SK-N-SH (cell line): ENCODE measurements at regions not wholly inside any gene's neighbourhood (a gene's known extent, or its start where the extent isn't known, plus 50 kb on each side); places are given as distances from the start of the nearest gene placed in this dataset.
"Not testable (repeated sequence)": the region's sequence is repeated elsewhere in the genome, so short reads cannot be mapped to it uniquely, and the experiment has no call there.

Experiments
- CTCF ChIA-PET: fragments of 300-600, 350-600 bp; formaldehyde crosslinking; extraction: SDS; loops from one replicate; lab custom pipeline; 2021; lab: Yijun Ruan, JAX
- POLR2A ChIA-PET: fragments of 350-600 bp; sonication (Branson Sonifier 250); formaldehyde crosslinking; extraction: SDS; loops from one replicate; lab custom pipeline; 2020; ENCODE audit warnings: antibody characterized with exemption, inconsistent platforms; lab: Yijun Ruan, JAX
- DNase-seq: peaks from one replicate; pipeline ENCODE4 v3.0.0; 2012
- H2AFZ ChIP-seq: fragments of 200-600 bp; sonication (generic); 2 replicates; pipeline ENCODE4 v1.8.1; 2016; ENCODE audit warnings: antibody characterized with exemption, mild to moderate bottlenecking, low read depth
- H3F3A ChIP-seq: fragments of 200-600 bp; sonication (generic); replicated peaks from 2 replicates; pipeline ENCODE3; 2016; ENCODE audit warnings: antibody characterized with exemption, mild to moderate bottlenecking; ENCODE audit not compliant: insufficient read depth
- H3K27ac ChIP-seq, 2 experiments: fragments of 200-500 bp in 1 of 2; fragments of 200-600 bp in 1 of 2; sonication (Bioruptor generic) in 1 of 2; sonication (generic), shearing (Covaris generic) in 1 of 2; 2 replicates each; pipeline versions ENCODE4 v1.5.1 to v1.6.1; 2014 to 2016; ENCODE audit warnings: low read depth in 2 of 2, inconsistent platforms in 1 of 2, low read length in 1 of 2, mild to moderate bottlenecking in 1 of 2, mixed read lengths in 1 of 2
- H3K27me3 ChIP-seq: fragments of 200-600 bp; sonication (generic), shearing (Covaris generic); 2 replicates; pipeline ENCODE4 v1.6.1; 2016; ENCODE audit warnings: mixed run types; ENCODE audit not compliant: insufficient read depth
- H3K36me3 ChIP-seq, 2 experiments: fragments of 200-500 bp in 1 of 2; fragments of 200-600 bp in 1 of 2; sonication (Bioruptor generic) in 1 of 2; sonication (generic) in 1 of 2; replicated peaks in 1 of 2; 2 replicates each; pipeline versions ENCODE3 to v1.5.1; 2014 to 2016; ENCODE audit warnings: low read length in 1 of 2, mild to moderate bottlenecking in 1 of 2; ENCODE audit not compliant: insufficient read depth in 2 of 2, control insufficient read depth in 1 of 2
- H3K4me1 ChIP-seq, 2 experiments: fragments of 200-500 bp in 1 of 2; fragments of 200-600 bp in 1 of 2; sonication (Bioruptor generic) in 1 of 2; sonication (generic), shearing (Covaris generic) in 1 of 2; 2 replicates each; pipeline versions ENCODE4 v1.5.1 to v1.6.1; 2014 to 2016; ENCODE audit warnings: low read depth in 1 of 2, low read length in 1 of 2, mixed run types in 1 of 2; ENCODE audit not compliant: insufficient read depth in 2 of 2, control insufficient read depth in 1 of 2
- H3K4me2 ChIP-seq: fragments of 200-600 bp; sonication (generic), shearing (Covaris generic); 2 replicates; pipeline ENCODE4 v1.6.1; 2017; ENCODE audit warnings: mixed run types
- H3K4me3 ChIP-seq, 2 experiments: fragments of 200-500 bp in 1 of 2; fragments of 200-600 bp in 1 of 2; sonication (Bioruptor generic) in 1 of 2; sonication (generic), shearing (Covaris generic) in 1 of 2; 2 replicates each; pipeline versions ENCODE4 v1.5.1 to v1.8.1; 2014 to 2016; ENCODE audit warnings: low read depth in 2 of 2, inconsistent platforms in 1 of 2, low read length in 1 of 2, mild to moderate bottlenecking in 1 of 2, mixed read lengths in 1 of 2, moderate library complexity in 1 of 2
- H3K79me2 ChIP-seq: fragments of 200-600 bp; sonication (generic); 2 replicates; pipeline ENCODE4 v1.8.1; 2017; ENCODE audit warnings: mild to moderate bottlenecking; ENCODE audit not compliant: insufficient read depth
- H3K9ac ChIP-seq: fragments of 200-600 bp; sonication (generic); 2 replicates; pipeline ENCODE4 v1.6.1; 2017; ENCODE audit warnings: mixed run types
- H3K9me2 ChIP-seq: fragments of 200-600 bp; sonication (generic); 2 replicates; pipeline ENCODE4 v1.6.1; 2017; ENCODE audit warnings: mixed run types
- H3K9me3 ChIP-seq: fragments of 200-600 bp; sonication (generic); 2 replicates; pipeline ENCODE4 v1.6.1; 2017; ENCODE audit warnings: mixed run types, mild to moderate bottlenecking, moderate library complexity
- H4K20me1 ChIP-seq: fragments of 200-600 bp; sonication (generic); 2 replicates; pipeline ENCODE4 v1.6.1; 2017; ENCODE audit warnings: mild to moderate bottlenecking, mixed run types; ENCODE audit not compliant: insufficient read depth
- EP300 ChIP-seq, 2 experiments: IDR thresholded peaks; 2 replicates each; pipeline versions ENCODE4 v1.4.0 to v1.6.1; 2012; ENCODE audit warnings: borderline replicate concordance in 1 of 2, low read depth in 1 of 2, low read length in 1 of 2
- FOSL2 ChIP-seq: IDR thresholded peaks from 2 replicates; pipeline ENCODE4 v1.4.0; 2012; ENCODE audit warnings: low read depth, mild to moderate bottlenecking, moderate library complexity, borderline replicate concordance
- MEF2A ChIP-seq: IDR thresholded peaks from 2 replicates; pipeline ENCODE4 v1.4.0; 2012; ENCODE audit warnings: low read depth, borderline replicate concordance
- MXI1 ChIP-seq: IDR thresholded peaks from 2 replicates; pipeline ENCODE4 v1.6.1; 2012; ENCODE audit warnings: mild to moderate bottlenecking, low read depth, low read length, improper control_type of control experiment
- RFX5 ChIP-seq: IDR thresholded peaks from 2 replicates; pipeline ENCODE4 v1.6.1; 2012; ENCODE audit warnings: mild to moderate bottlenecking, improper control_type of control experiment, low read length
- SMC3 ChIP-seq: IDR thresholded peaks from 2 replicates; pipeline ENCODE4 v1.6.1; 2012; ENCODE audit warnings: low read depth, low read length, improper control_type of control experiment
- WGBS: methylation state at CpG from one replicate; pipeline ENCODE4 v1.1.6; 2017; ENCODE audit warnings: low lambda C conversion rate; 5-methylcytosine and 5-hydroxymethylcytosine counted together
- TF ChIP-seq, protein P1 (sequence below): fragments of 200-600 bp; sonication (generic); IDR thresholded peaks from 2 replicates; pipeline ENCODE4 v1.6.1; 2017; ENCODE audit warnings: antibody characterized with exemption, mild to moderate bottlenecking, moderate library complexity
- TF ChIP-seq, protein P2 (sequence below): IDR thresholded peaks from 2 replicates; pipeline ENCODE4 v1.4.0; 2012; ENCODE audit warnings: low read depth, borderline replicate concordance

DNA sequence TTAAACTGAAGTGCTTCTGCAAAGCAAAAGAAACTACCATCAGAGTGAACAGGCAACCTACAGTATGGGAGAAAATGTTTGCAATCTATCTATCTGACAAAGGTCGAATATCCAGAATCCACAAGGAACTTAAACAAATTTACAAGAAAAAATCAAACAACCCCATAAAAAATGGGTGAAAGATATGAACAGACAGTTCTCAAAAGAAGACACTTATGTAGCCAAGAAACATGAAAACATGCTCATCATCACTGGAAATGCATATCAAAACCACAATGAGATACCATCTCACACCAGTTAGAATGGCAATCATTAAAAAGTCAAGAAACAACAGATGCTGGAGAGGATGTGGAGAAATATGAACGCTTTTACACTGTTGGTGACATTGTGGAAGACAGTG, 165.4 kb downstream of the CRPPA start:
- H3K4me3 ChIP-seq, CTCF ChIA-PET, H3K4me2 ChIP-seq, H4K20me1 ChIP-seq, H3K79me2 ChIP-seq, POLR2A ChIA-PET, H3K9me3 ChIP-seq, H3K4me1 ChIP-seq, H2AFZ ChIP-seq, H3F3A ChIP-seq, H3K9ac ChIP-seq, H3K9me2 ChIP-seq, H3K36me3 ChIP-seq, H3K27ac ChIP-seq, H3K27me3 ChIP-seq, DNase-seq: not testable (repeated sequence)
- 20% methylated on average over 2 of the region's 2 CpGs for WGBS

DNA sequence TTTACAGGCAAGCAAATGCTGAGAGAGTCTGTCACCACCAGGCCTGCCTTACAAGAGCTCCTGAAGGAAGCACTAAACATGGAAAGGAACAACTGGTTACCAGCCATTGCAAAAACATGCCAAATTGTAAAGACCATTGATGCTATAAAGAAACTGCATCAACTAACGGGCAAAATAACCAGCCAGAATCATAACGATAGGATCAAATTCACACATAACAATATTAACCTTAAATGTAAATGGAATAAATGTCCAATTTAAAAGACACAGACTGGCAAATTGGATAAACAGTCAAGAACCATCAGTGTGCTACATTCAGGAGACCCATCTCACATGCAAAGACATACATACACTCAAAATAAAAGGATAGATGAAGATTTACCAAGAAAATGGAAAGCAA, 170.7 kb downstream of the CRPPA start:
- POLR2A ChIA-PET, DNase-seq, CTCF ChIA-PET, H3K4me2 ChIP-seq, H3K4me3 ChIP-seq, H3K27ac ChIP-seq, H3K79me2 ChIP-seq, H3K9me3 ChIP-seq, H4K20me1 ChIP-seq, H3K36me3 ChIP-seq, H3K9me2 ChIP-seq, H3F3A ChIP-seq, H3K4me1 ChIP-seq, H3K9ac ChIP-seq, H3K27me3 ChIP-seq, H2AFZ ChIP-seq: not testable (repeated sequence)
- 25% methylated on average over 2 of the region's 2 CpGs for WGBS

DNA sequence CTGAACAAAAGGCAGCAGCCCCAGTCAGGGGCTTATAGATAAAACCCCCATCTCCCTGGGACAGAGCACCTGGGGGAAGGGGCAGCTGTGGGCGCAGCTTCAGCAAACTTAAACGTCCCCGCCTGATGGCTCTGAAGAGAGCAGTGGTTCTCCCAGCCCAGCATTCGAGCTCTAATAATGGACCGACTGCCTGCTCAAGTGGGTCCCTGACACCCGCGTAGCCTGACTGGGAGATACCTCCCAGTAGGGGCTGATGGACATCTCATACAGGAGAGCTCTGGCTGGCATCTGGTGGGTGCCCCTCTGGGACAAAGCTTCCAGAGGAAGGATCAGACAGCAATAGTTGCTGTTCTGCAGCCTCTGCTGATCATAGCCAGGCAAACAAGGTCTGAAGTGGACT, 172.1 kb downstream of the CRPPA start:
- H3K79me2 ChIP-seq, H3K9me2 ChIP-seq, H3K27ac ChIP-seq, H3K4me3 ChIP-seq, DNase-seq, H3K9ac ChIP-seq, CTCF ChIA-PET, H3K27me3 ChIP-seq, H3K36me3 ChIP-seq, H3K4me2 ChIP-seq, H3K4me1 ChIP-seq, POLR2A ChIA-PET, H3K9me3 ChIP-seq, H2AFZ ChIP-seq, H3F3A ChIP-seq, H4K20me1 ChIP-seq: not testable (repeated sequence)
- WGBS = 38% methylated on average over 5 of the region's 7 CpGs

DNA sequence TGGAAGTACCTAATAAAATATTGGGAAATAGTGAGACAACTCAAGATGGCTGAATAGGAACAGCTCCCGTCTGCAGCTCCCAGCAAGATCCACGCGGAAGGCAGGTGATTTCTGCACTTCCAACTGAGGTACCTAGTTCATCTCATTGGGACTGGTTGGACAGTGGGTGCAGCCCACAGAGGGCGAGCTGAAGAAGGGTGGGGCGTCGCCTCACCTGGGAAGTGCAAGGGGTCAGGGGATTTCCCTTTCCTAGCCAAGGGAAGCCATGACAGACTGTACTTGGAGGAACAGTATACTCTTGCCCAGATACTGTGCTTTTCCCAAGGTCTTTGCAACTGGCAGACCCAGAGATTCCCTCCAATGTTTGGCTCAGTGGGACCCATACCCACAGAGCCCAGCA, 172.8 kb downstream of the CRPPA start:
- H3K9ac ChIP-seq, H3K9me3 ChIP-seq, H3K36me3 ChIP-seq, H3F3A ChIP-seq, H2AFZ ChIP-seq, CTCF ChIA-PET, H3K27me3 ChIP-seq, H4K20me1 ChIP-seq, POLR2A ChIA-PET, DNase-seq, H3K79me2 ChIP-seq, H3K27ac ChIP-seq, H3K9me2 ChIP-seq, H3K4me3 ChIP-seq, H3K4me1 ChIP-seq, H3K4me2 ChIP-seq: not testable (repeated sequence)
- 49% methylated on average over 6 of the region's 6 CpGs for WGBS

DNA sequence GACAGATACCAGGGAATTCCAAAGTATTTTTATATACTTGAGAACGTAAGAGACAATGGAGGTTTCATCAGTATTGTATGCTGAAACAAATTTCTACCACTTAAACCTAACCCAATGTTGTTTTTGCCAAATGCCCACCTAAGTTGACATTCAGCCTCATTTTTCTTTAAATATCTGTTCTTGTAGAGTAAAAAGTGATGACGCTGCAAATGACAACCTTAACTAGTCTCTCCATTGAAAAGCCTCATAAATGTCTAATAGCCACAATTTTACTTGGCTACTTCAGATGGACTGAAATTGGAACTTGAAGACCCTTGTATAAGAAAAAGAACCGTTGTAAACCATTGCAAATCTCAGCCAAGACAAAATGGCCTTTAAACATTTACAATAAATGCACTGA, 176.9 kb downstream of the CRPPA start:
- POLR2A ChIA-PET = no interaction called here
- Histone ChIP-seq H3K9me2 (0 out of 2 replicates have a peak, but pooled peaks cover 4% of the 10 kb centered on the region), H3K27me3 (no peaks in the 10 kb centered on the region), H3K9me3 (no peaks in the 10 kb centered on the region), H4K20me1 (no peaks in the 10 kb centered on the region), H3F3A (no peaks in the 10 kb centered on the region), H2AFZ (no peak overlapping the region), H3K36me3 (no peaks in the 10 kb centered on the region), H3K4me2 (no peak overlapping the region), H3K4me1 (no peaks in the 10 kb centered on the region; a peak in 1 of 4 replicates), H3K27ac (no peak overlapping the region), H3K4me3 (no peak overlapping the region), H3K9ac (no peak overlapping the region), H3K79me2 (no peaks in the 10 kb centered on the region)
- CTCF ChIA-PET = no interaction called here
- 24% methylated on average over 3 of the region's 3 CpGs for WGBS
- DNase-seq = no peak
- TF ChIP-seq MXI1 (no peak), FOSL2 (no peak), MEF2A (no peak), EP300 (IDR thresholded peaks at IDR 0.05; ENCODE audit: borderline replicate concordance in 1 of 2, low read depth in 1 of 2, low read length in 1 of 2) (no peak), SMC3 (no peak), RFX5 (no peak)
- TF ChIP-seq, protein P1, sequence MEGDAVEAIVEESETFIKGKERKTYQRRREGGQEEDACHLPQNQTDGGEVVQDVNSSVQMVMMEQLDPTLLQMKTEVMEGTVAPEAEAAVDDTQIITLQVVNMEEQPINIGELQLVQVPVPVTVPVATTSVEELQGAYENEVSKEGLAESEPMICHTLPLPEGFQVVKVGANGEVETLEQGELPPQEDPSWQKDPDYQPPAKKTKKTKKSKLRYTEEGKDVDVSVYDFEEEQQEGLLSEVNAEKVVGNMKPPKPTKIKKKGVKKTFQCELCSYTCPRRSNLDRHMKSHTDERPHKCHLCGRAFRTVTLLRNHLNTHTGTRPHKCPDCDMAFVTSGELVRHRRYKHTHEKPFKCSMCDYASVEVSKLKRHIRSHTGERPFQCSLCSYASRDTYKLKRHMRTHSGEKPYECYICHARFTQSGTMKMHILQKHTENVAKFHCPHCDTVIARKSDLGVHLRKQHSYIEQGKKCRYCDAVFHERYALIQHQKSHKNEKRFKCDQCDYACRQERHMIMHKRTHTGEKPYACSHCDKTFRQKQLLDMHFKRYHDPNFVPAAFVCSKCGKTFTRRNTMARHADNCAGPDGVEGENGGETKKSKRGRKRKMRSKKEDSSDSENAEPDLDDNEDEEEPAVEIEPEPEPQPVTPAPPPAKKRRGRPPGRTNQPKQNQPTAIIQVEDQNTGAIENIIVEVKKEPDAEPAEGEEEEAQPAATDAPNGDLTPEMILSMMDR = no peak
- TF ChIP-seq, protein P2, sequence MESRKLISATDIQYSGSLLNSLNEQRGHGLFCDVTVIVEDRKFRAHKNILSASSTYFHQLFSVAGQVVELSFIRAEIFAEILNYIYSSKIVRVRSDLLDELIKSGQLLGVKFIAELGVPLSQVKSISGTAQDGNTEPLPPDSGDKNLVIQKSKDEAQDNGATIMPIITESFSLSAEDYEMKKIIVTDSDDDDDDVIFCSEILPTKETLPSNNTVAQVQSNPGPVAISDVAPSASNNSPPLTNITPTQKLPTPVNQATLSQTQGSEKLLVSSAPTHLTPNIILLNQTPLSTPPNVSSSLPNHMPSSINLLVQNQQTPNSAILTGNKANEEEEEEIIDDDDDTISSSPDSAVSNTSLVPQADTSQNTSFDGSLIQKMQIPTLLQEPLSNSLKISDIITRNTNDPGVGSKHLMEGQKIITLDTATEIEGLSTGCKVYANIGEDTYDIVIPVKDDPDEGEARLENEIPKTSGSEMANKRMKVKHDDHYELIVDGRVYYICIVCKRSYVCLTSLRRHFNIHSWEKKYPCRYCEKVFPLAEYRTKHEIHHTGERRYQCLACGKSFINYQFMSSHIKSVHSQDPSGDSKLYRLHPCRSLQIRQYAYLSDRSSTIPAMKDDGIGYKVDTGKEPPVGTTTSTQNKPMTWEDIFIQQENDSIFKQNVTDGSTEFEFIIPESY = no peak
